OCI-LY7 (cell line): ENCODE measurements at regions not wholly inside any gene's neighbourhood (a gene's known extent, or its start where the extent isn't known, plus 50 kb on each side); places are given as distances from the start of the nearest gene placed in this dataset.

Experiments used
- BruUV-seq: library from RNA; stranded (reverse); fragments of 400-500 nt; replicated peaks from 2 replicates; lab custom pipeline; 2021; lab: Mats Ljungman, UMichigan
- CTCF ChIA-PET: fragments of 300-600 bp; sonication (Branson Sonifier 250); formaldehyde crosslinking; loops from one replicate; lab custom pipeline; 2022; ENCODE audit warnings: antibody characterized with exemption; ENCODE audit not compliant: unreplicated experiment; lab: Charles Lee
- POLR2A ChIA-PET: fragments of 300-600 bp; sonication (Branson Sonifier 250); formaldehyde crosslinking; loops from one replicate; lab custom pipeline; 2022; ENCODE audit warnings: antibody characterized with exemption; lab: Charles Lee
- DNase-seq: peaks from one replicate; pipeline ENCODE4 v3.0.0-alpha.2; 2015; ENCODE audit warnings: low spot score
- H2AFZ ChIP-seq: fragments of 200-600 bp; sonication (generic), shearing (Covaris generic); 2 replicates; pipeline ENCODE4 v1.6.1; 2014; ENCODE audit warnings: mild to moderate bottlenecking, antibody characterized with exemption, low read length, moderate library complexity
- H3K27ac ChIP-seq: fragments of 200-600 bp; sonication (generic); 2 replicates; pipeline ENCODE4 v1.5.1; 2014; ENCODE audit warnings: mixed run types, low read depth, mild to moderate bottlenecking, moderate library complexity, low read length, inconsistent platforms; ENCODE audit not compliant: poor library complexity, severe bottlenecking
- H3K36me3 ChIP-seq: fragments of 200-600 bp; sonication (generic); 2 replicates; pipeline ENCODE4 v1.6.1; 2014; ENCODE audit warnings: mild to moderate bottlenecking, antibody characterized with exemption, low read length, moderate library complexity, mixed read lengths; ENCODE audit not compliant: insufficient read depth
- H3K4me1 ChIP-seq: fragments of 200-600 bp; sonication (generic); 2 replicates; pipeline ENCODE4 v1.5.1; 2014; ENCODE audit warnings: mild to moderate bottlenecking, low read length; ENCODE audit not compliant: insufficient read depth, poor library complexity, severe bottlenecking
- H3K4me2 ChIP-seq: fragments of 200-600 bp; sonication (generic); 2 replicates; pipeline ENCODE4 v1.6.1; 2014; ENCODE audit warnings: mild to moderate bottlenecking, low read length
- H3K4me3 ChIP-seq: fragments of 200-600 bp; sonication (generic); 2 replicates; pipeline ENCODE4 v1.5.1; 2014; ENCODE audit warnings: mild to moderate bottlenecking, low read depth, low read length; ENCODE audit not compliant: poor library complexity, severe bottlenecking
- H3K79me2 ChIP-seq: fragments of 200-600 bp; sonication (generic); 2 replicates; pipeline ENCODE4 v1.6.1; 2016; ENCODE audit warnings: low read depth, mild to moderate bottlenecking, low read length, moderate library complexity, mixed read lengths; ENCODE audit not compliant: insufficient read depth
- H3K9me2 ChIP-seq: fragments of 200-600 bp; sonication (generic); 2 replicates; pipeline ENCODE4 v1.6.1; 2016; ENCODE audit warnings: mild to moderate bottlenecking, low read length, mixed read lengths; ENCODE audit not compliant: insufficient read depth
- H3K9me3 ChIP-seq: fragments of 200-600 bp; sonication (generic); 2 replicates; pipeline ENCODE4 v1.6.1; 2014; ENCODE audit warnings: mild to moderate bottlenecking, mixed run types, low read length, mixed read lengths
- H4K20me1 ChIP-seq: fragments of 200-600 bp; sonication (generic); 2 replicates; pipeline ENCODE4 v1.6.1; 2014; ENCODE audit warnings: mild to moderate bottlenecking, antibody characterized with exemption, low read length, moderate library complexity, mixed read lengths; ENCODE audit not compliant: insufficient read depth
- CTCF ChIP-seq: fragments of 200-600 bp; sonication (generic); conservative IDR thresholded peaks from 2 replicates; pipeline ENCODE4 v1.5.1; 2014; ENCODE audit warnings: mild to moderate bottlenecking, antibody characterized with exemption, low read length, moderate library complexity, mixed read lengths
- EZH2phosphoT487 ChIP-seq: fragments of 200-600 bp; sonication (generic); IDR thresholded peaks from 2 replicates; pipeline ENCODE4 v1.6.1; 2018; ENCODE audit warnings: low read depth, borderline replicate concordance, mild to moderate bottlenecking, mixed run types, antibody characterized with exemption, low read length, moderate library complexity, mixed read lengths
- intact Hi-C: fragments of 100-400 bp; cut with micrococcal nuclease; formaldehyde crosslinking; loops from one replicate; pipeline ENCODE4 v1.10.0; 2022; ENCODE audit not compliant: unreplicated experiment

- H3K79me2 ChIP-seq, result no peaks in the 10 kb centered on the region
- H3K4me3 ChIP-seq, result no peak overlapping the region
- no peaks in the 10 kb centered on the region for H4K20me1 ChIP-seq
- no peaks in the 10 kb centered on the region for H3K36me3 ChIP-seq
- no peak overlapping the region for H3K27ac ChIP-seq
- DNase-seq, result no peak
- BruUV-seq, result no TSS peak
- no peak for TF ChIP-seq EZH2phosphoT487
- TF ChIP-seq CTCF, result no peak
- ChIA-PET POLR2A (interaction anchor here (0.7 kb wide), 1 partner anchor 825 kb away, joined by 3 read pairs; no protein-coding TSS in a partner anchor), CTCF (no interaction called here)
- no peaks in the 10 kb centered on the region for H3K9me3 ChIP-seq
- intact Hi-C loops, result no loop called here
- 0 out of 2 replicates have a peak overlapping the region, but pooled peaks have one; percentile 12 for H2AFZ ChIP-seq
- H3K4me1 ChIP-seq, result peaks cover 4% of the 10 kb centered on the region
- no peaks in the 10 kb centered on the region for H3K9me2 ChIP-seq
- H3K4me2 ChIP-seq, result no peak overlapping the region
Observed at GRCh38 chr20:24289737-24290481, 179.5 kb upstream of the SYNDIG1 start.

- H3K79me2 ChIP-seq, result no peaks in the 10 kb centered on the region
- H3K4me3 ChIP-seq, result no peak overlapping the region
- no TSS peak for BruUV-seq
- H3K4me1 ChIP-seq, result no peaks in the 10 kb centered on the region
- ChIA-PET CTCF (no interaction called here), POLR2A (no interaction called here)
- H4K20me1 ChIP-seq, result no peaks in the 10 kb centered on the region
- H3K27ac ChIP-seq, result no peak overlapping the region
- no peaks in the 10 kb centered on the region for H3K9me3 ChIP-seq
- H3K36me3 ChIP-seq, result no peaks in the 10 kb centered on the region
- no peak overlapping the region for H3K4me2 ChIP-seq
- H3K9me2 ChIP-seq, result no peaks in the 10 kb centered on the region
- H2AFZ ChIP-seq, result no peak overlapping the region
- DNase-seq, result no peak
- TF ChIP-seq CTCF, result no peak
- no peak for TF ChIP-seq EZH2phosphoT487
- intact Hi-C loops, result no loop called here
Observed at GRCh38 chr20:24283186-24283585, 186.2 kb upstream of the SYNDIG1 start.

GRCh38 chr20:24277196-24277595 is 192.2 kb upstream of the SYNDIG1 start:
- TF ChIP-seq EZH2phosphoT487 (no peak), CTCF (no peak)
- H3K9me2 ChIP-seq, result no peaks in the 10 kb centered on the region
- no peak overlapping the region for H2AFZ ChIP-seq
- H4K20me1 ChIP-seq, result no peaks in the 10 kb centered on the region
- H3K36me3 ChIP-seq, result no peaks in the 10 kb centered on the region
- intact Hi-C loops, result no loop called here
- CTCF ChIA-PET, result no interaction called here
- POLR2A ChIA-PET, result no interaction called here
- no peaks in the 10 kb centered on the region for H3K4me1 ChIP-seq
- no peak overlapping the region for H3K4me2 ChIP-seq
- no peak overlapping the region for H3K27ac ChIP-seq
- no peaks in the 10 kb centered on the region for H3K79me2 ChIP-seq
- H3K9me3 ChIP-seq, result no peaks in the 10 kb centered on the region
- BruUV-seq, result no TSS peak
- H3K4me3 ChIP-seq, result no peak overlapping the region
- no peak for DNase-seq
